ENCODE measurements at regions not wholly inside any gene's neighbourhood (a gene's known extent, or its start where the extent isn't known, plus 50 kb on each side); places are given as distances from the start of the nearest gene placed in this dataset.

GRCh38 chr5:17406423-17406838 lies 91.6 kb upstream of the TAF11L2 start:
- TF ChIP-seq POLR2A (IDR thresholded peaks at IDR 0.05): no peak
- TF ChIP-seq, protein P1, sequence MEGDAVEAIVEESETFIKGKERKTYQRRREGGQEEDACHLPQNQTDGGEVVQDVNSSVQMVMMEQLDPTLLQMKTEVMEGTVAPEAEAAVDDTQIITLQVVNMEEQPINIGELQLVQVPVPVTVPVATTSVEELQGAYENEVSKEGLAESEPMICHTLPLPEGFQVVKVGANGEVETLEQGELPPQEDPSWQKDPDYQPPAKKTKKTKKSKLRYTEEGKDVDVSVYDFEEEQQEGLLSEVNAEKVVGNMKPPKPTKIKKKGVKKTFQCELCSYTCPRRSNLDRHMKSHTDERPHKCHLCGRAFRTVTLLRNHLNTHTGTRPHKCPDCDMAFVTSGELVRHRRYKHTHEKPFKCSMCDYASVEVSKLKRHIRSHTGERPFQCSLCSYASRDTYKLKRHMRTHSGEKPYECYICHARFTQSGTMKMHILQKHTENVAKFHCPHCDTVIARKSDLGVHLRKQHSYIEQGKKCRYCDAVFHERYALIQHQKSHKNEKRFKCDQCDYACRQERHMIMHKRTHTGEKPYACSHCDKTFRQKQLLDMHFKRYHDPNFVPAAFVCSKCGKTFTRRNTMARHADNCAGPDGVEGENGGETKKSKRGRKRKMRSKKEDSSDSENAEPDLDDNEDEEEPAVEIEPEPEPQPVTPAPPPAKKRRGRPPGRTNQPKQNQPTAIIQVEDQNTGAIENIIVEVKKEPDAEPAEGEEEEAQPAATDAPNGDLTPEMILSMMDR (IDR thresholded peaks at IDR 0.05): no peak
